ENCODE measurements at regions not wholly inside any gene's neighbourhood (a gene's known extent, or its start where the extent isn't known, plus 50 kb on each side); places are given as distances from the start of the nearest gene placed in this dataset.

GRCh38 chr14:84927096-84927827, 602.7 kb upstream of the FLRT2 start:
- no peak for TF ChIP-seq EZH2 (IDR thresholded peaks at IDR 0.05; ENCODE audit: borderline replicate concordance, low read depth, low read length, severe bottlenecking)
- no peak for TF ChIP-seq CTCF (IDR thresholded peaks at IDR 0.05; ENCODE audit: borderline replicate concordance, extremely low read depth, low read length, poor library complexity, severe bottlenecking)

Data from DND-41 (cell line).